ENCODE measurements at regions not wholly inside any gene's neighbourhood (a gene's known extent, or its start where the extent isn't known, plus 50 kb on each side); places are given as distances from the start of the nearest gene placed in this dataset.

DNA sequence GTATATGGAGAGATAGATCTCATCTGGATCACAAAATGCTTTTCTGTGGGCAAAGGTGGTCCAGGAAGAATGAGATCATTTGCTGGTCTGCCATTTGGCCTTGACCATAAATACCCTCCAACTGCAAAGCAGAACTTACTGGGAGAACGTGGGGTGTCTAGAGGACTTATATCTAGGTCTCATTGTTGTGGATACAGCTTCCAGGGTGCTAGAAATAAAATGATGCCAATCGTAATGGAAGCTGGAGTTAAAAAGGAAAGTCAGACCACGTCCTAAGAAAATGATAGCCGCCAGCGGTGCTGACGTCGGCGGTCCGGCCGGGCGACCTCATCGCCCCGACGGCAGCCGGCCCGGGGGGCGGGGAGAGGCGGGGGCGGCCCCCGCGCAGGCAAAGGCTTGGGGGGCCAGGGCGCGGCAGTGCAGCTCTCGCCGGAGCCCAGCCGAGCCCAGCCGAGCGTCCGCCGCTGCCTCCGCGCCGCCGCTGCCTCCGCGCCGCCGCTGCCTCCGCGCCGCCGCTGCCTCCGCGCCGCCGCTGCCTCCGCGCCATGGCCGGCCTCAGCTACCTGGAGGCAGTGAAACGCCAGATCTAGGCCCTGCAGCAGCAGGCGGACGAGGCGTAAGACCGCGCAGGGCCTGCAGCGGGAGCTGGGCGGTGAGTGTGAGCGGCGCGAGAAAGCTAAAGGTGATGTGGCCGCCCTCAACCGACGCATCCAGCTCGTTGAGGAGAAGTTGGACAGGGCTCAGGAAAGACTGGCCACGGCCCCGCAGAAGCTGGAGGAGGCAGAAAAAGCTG is 89.5 kb downstream of the EOMES start:
- DNase-seq, result peak; percentile 11 to 28 (median 27)
- Histone ChIP-seq H3K27ac (ENCODE audit: insufficient read depth, low read length, poor library complexity, severe bottlenecking) (peak overlapping the region; percentile 44), H3K4me3 (ENCODE audit: insufficient read depth, low read depth, low read length, poor library complexity, severe bottlenecking) (peak overlapping the region; percentile 77), H3K4me1 (ENCODE audit: control insufficient read depth, insufficient read depth, low read length, poor library complexity, severe bottlenecking) (peaks cover 18% of the 10 kb centered on the region), H3K36me3 (ENCODE audit: control insufficient read depth, insufficient read depth, low read length) (no peaks in the 10 kb centered on the region), H3K27me3 (replicated peaks; ENCODE audit: control insufficient read depth, insufficient read depth, low read length, poor library complexity, severe bottlenecking) (no peaks in the 10 kb centered on the region), H3K9me3 (ENCODE audit: control insufficient read depth, low read length) (no peaks in the 10 kb centered on the region)

GRCh38 chr3:27630885-27631284 is 91.2 kb downstream of the EOMES start:
- DNase-seq, result no peak
- H3K27ac ChIP-seq (ENCODE audit: insufficient read depth, low read length, poor library complexity, severe bottlenecking), result no peak overlapping the region
- H3K36me3 ChIP-seq (ENCODE audit: control insufficient read depth, insufficient read depth, low read length), result no peaks in the 10 kb centered on the region
- H3K4me3 ChIP-seq (ENCODE audit: insufficient read depth, low read depth, low read length, poor library complexity, severe bottlenecking), result no peak overlapping the region
- H3K9me3 ChIP-seq (ENCODE audit: control insufficient read depth, low read length), result no peaks in the 10 kb centered on the region
- H3K4me1 ChIP-seq (ENCODE audit: control insufficient read depth, insufficient read depth, low read length, poor library complexity, severe bottlenecking), result peaks cover 18% of the 10 kb centered on the region
- H3K27me3 ChIP-seq (replicated peaks; ENCODE audit: control insufficient read depth, insufficient read depth, low read length, poor library complexity, severe bottlenecking), result no peaks in the 10 kb centered on the region

DNA sequence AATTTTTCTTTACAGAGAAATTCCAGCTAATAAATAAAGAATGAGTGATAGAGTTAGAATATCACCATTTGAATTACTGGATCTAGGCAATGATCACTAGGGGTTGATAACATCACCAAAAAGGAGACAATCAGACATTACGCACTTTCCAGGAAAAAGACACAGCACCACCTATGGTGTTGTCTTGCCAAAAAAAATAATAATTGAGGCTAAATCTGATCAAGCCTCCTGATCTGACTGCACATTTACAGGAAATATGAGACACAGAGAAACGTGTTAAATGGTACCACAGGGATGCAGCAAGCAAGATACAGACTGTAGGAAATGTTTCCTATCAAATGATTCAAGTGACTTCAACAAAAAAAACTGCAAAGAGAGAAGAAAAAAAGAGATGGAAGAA is 92.8 kb downstream of the EOMES start:
- DNase-seq, result no peak

GRCh38 chr3:27628026-27628750 is 93.9 kb downstream of the EOMES start:
- no peak for DNase-seq
- Histone ChIP-seq H3K27me3 (replicated peaks; ENCODE audit: control insufficient read depth, insufficient read depth, low read length, poor library complexity, severe bottlenecking) (no peaks in the 10 kb centered on the region), H3K4me1 (ENCODE audit: control insufficient read depth, insufficient read depth, low read length, poor library complexity, severe bottlenecking) (peaks cover 12% of the 10 kb centered on the region), H3K27ac (ENCODE audit: insufficient read depth, low read length, poor library complexity, severe bottlenecking) (no peak overlapping the region), H3K4me3 (ENCODE audit: insufficient read depth, low read depth, low read length, poor library complexity, severe bottlenecking) (no peak overlapping the region), H3K9me3 (ENCODE audit: control insufficient read depth, low read length) (no peaks in the 10 kb centered on the region), H3K36me3 (ENCODE audit: control insufficient read depth, insufficient read depth, low read length) (no peaks in the 10 kb centered on the region)

More for the DNA sequence above, 92.8 kb downstream of the EOMES start:
- Histone ChIP-seq H3K4me3 (ENCODE audit: insufficient read depth, low read depth, low read length, poor library complexity, severe bottlenecking) (no peak overlapping the region), H3K27ac (ENCODE audit: insufficient read depth, low read length, poor library complexity, severe bottlenecking) (no peak overlapping the region), H3K27me3 (replicated peaks; ENCODE audit: control insufficient read depth, insufficient read depth, low read length, poor library complexity, severe bottlenecking) (no peaks in the 10 kb centered on the region), H3K9me3 (ENCODE audit: control insufficient read depth, low read length) (no peaks in the 10 kb centered on the region), H3K4me1 (ENCODE audit: control insufficient read depth, insufficient read depth, low read length, poor library complexity, severe bottlenecking) (peaks cover 20% of the 10 kb centered on the region), H3K36me3 (ENCODE audit: control insufficient read depth, insufficient read depth, low read length) (no peaks in the 10 kb centered on the region)

DNA sequence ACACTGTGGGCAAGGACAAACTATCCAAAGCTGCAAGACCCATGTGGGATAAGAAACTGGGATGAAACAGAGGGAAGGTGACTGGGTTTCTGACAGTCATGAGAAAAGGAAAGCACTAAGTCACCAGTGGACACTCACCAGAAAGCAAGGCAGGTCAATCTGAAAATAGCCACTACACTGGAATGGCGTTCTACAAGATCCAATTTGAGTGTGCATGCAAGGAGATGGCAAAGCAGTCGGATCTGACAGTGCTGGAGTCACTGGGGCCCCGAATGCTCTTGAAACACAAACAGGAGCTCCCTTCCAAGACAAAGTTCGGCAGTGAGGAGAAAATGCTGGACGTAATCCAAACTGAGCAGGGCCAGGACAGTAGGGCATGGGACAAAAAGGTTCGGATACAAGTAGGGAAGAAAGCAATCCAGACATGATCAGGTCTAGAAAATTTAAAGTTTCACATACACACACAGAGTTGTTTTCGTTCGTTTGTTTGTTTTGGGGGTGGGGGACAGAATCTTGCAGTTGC is 95.5 kb downstream of the EOMES start:
- H3K4me3 ChIP-seq (ENCODE audit: insufficient read depth, low read depth, low read length, poor library complexity, severe bottlenecking), result no peak overlapping the region
- no peak for DNase-seq
- no peak overlapping the region for H3K27ac ChIP-seq (ENCODE audit: insufficient read depth, low read length, poor library complexity, severe bottlenecking)
- no peaks in the 10 kb centered on the region for H3K27me3 ChIP-seq (replicated peaks; ENCODE audit: control insufficient read depth, insufficient read depth, low read length, poor library complexity, severe bottlenecking)
- no peaks in the 10 kb centered on the region for H3K9me3 ChIP-seq (ENCODE audit: control insufficient read depth, low read length)
- no peaks in the 10 kb centered on the region for H3K36me3 ChIP-seq (ENCODE audit: control insufficient read depth, insufficient read depth, low read length)
- peaks cover 12% of the 10 kb centered on the region for H3K4me1 ChIP-seq (ENCODE audit: control insufficient read depth, insufficient read depth, low read length, poor library complexity, severe bottlenecking)

- no peaks in the 10 kb centered on the region for H3K27me3 ChIP-seq (replicated peaks; ENCODE audit: control insufficient read depth, insufficient read depth, low read length, poor library complexity, severe bottlenecking)
- no peak overlapping the region for H3K27ac ChIP-seq (ENCODE audit: insufficient read depth, low read length, poor library complexity, severe bottlenecking)
- H3K4me3 ChIP-seq (ENCODE audit: insufficient read depth, low read depth, low read length, poor library complexity, severe bottlenecking), result no peak overlapping the region
- no peaks in the 10 kb centered on the region for H3K9me3 ChIP-seq (ENCODE audit: control insufficient read depth, low read length)
- no peak for DNase-seq
- peaks cover 12% of the 10 kb centered on the region for H3K4me1 ChIP-seq (ENCODE audit: control insufficient read depth, insufficient read depth, low read length, poor library complexity, severe bottlenecking)
- H3K36me3 ChIP-seq (ENCODE audit: control insufficient read depth, insufficient read depth, low read length), result no peaks in the 10 kb centered on the region
These were observed 96.3 kb downstream of the EOMES start for GRCh38 chr3:27625864-27626263.

- H3K36me3 ChIP-seq (ENCODE audit: control insufficient read depth, insufficient read depth, low read length), result no peaks in the 10 kb centered on the region
- DNase-seq, result no peak
- H3K27ac ChIP-seq (ENCODE audit: insufficient read depth, low read length, poor library complexity, severe bottlenecking), result no peak overlapping the region
- H3K9me3 ChIP-seq (ENCODE audit: control insufficient read depth, low read length), result no peaks in the 10 kb centered on the region
- no peaks in the 10 kb centered on the region for H3K27me3 ChIP-seq (replicated peaks; ENCODE audit: control insufficient read depth, insufficient read depth, low read length, poor library complexity, severe bottlenecking)
- H3K4me1 ChIP-seq (ENCODE audit: control insufficient read depth, insufficient read depth, low read length, poor library complexity, severe bottlenecking), result peaks cover 7% of the 10 kb centered on the region
- no peak overlapping the region for H3K4me3 ChIP-seq (ENCODE audit: insufficient read depth, low read depth, low read length, poor library complexity, severe bottlenecking)
These were observed 98.9 kb downstream of the EOMES start for GRCh38 chr3:27623085-27623753.

- Histone ChIP-seq H3K4me1 (ENCODE audit: control insufficient read depth, insufficient read depth, low read length, poor library complexity, severe bottlenecking) (no peaks in the 10 kb centered on the region), H3K36me3 (ENCODE audit: control insufficient read depth, insufficient read depth, low read length) (no peaks in the 10 kb centered on the region), H3K9me3 (ENCODE audit: control insufficient read depth, low read length) (no peaks in the 10 kb centered on the region), H3K27me3 (replicated peaks; ENCODE audit: control insufficient read depth, insufficient read depth, low read length, poor library complexity, severe bottlenecking) (no peaks in the 10 kb centered on the region), H3K4me3 (ENCODE audit: insufficient read depth, low read depth, low read length, poor library complexity, severe bottlenecking) (no peak overlapping the region), H3K27ac (ENCODE audit: insufficient read depth, low read length, poor library complexity, severe bottlenecking) (no peak overlapping the region)
- DNase-seq, result no peak
These were observed 104.6 kb downstream of the EOMES start for GRCh38 chr3:27617552-27617951.

DNA sequence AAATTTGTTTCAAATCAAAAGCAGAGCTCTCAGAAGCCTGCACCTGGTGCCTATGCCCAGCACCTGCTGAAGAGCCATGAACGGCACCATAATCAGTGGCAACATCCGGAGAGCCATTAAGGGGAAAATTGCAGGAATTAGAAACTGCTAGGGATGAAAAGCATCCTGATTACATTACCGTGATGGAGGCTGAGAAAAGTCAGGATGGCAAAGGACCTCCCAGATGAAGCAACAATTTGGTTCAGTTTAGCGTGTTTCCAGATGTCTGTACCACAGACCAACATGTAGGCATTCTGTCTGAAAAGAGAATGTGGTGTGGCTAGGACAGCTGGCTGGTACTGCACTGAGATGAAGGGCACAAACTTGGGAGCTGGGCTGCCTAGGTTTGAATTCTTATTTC is 106.1 kb downstream of the EOMES start:
- Histone ChIP-seq H3K9me3 (ENCODE audit: control insufficient read depth, low read length) (no peaks in the 10 kb centered on the region), H3K4me1 (ENCODE audit: control insufficient read depth, insufficient read depth, low read length, poor library complexity, severe bottlenecking) (no peaks in the 10 kb centered on the region), H3K4me3 (ENCODE audit: insufficient read depth, low read depth, low read length, poor library complexity, severe bottlenecking) (no peak overlapping the region), H3K27me3 (replicated peaks; ENCODE audit: control insufficient read depth, insufficient read depth, low read length, poor library complexity, severe bottlenecking) (no peaks in the 10 kb centered on the region), H3K36me3 (ENCODE audit: control insufficient read depth, insufficient read depth, low read length) (no peaks in the 10 kb centered on the region), H3K27ac (ENCODE audit: insufficient read depth, low read length, poor library complexity, severe bottlenecking) (no peak overlapping the region)
- DNase-seq, result no peak

GRCh38 chr3:27615555-27615954 is 106.6 kb downstream of the EOMES start:
- Histone ChIP-seq H3K27me3 (replicated peaks; ENCODE audit: control insufficient read depth, insufficient read depth, low read length, poor library complexity, severe bottlenecking) (no peaks in the 10 kb centered on the region), H3K4me3 (ENCODE audit: insufficient read depth, low read depth, low read length, poor library complexity, severe bottlenecking) (no peak overlapping the region), H3K4me1 (ENCODE audit: control insufficient read depth, insufficient read depth, low read length, poor library complexity, severe bottlenecking) (no peaks in the 10 kb centered on the region), H3K27ac (ENCODE audit: insufficient read depth, low read length, poor library complexity, severe bottlenecking) (no peak overlapping the region), H3K36me3 (ENCODE audit: control insufficient read depth, insufficient read depth, low read length) (no peaks in the 10 kb centered on the region), H3K9me3 (ENCODE audit: control insufficient read depth, low read length) (no peaks in the 10 kb centered on the region)
- no peak for DNase-seq

Measured in effector memory CD4-positive, alpha-beta T cell (primary cell).